AG04450 (cell line): ENCODE measurements at regions not wholly inside any gene's neighbourhood (a gene's known extent, or its start where the extent isn't known, plus 50 kb on each side); places are given as distances from the start of the nearest gene placed in this dataset.

Experiments used
- CTCF ChIA-PET: fragments of 300-600, 350-600 bp; formaldehyde crosslinking; extraction: SDS; loops from one replicate; lab custom pipeline; 2022; ENCODE audit warnings: antibody characterized with exemption, inconsistent platforms; lab: Charles Lee
- POLR2A ChIA-PET: fragments of 350-600 bp; formaldehyde crosslinking; extraction: SDS; loops from one replicate; lab custom pipeline; 2021; ENCODE audit warnings: antibody characterized with exemption, inconsistent platforms; lab: Yijun Ruan, JAX
- DNase-seq: peaks from one replicate; pipeline ENCODE4 v3.0.0-alpha.2; 2011; ENCODE audit warnings: low read depth, low spot score
- H3K27ac ChIP-seq: one replicate; pipeline ENCODE4 v1.5.1; 2012; ENCODE audit warnings: low read depth, low read length, control low read depth
- H3K27me3 ChIP-seq: one replicate; pipeline ENCODE4 v1.6.0; 2012; ENCODE audit warnings: low read length; ENCODE audit not compliant: control insufficient read depth, insufficient read depth
- H3K4me3 ChIP-seq: 2 replicates; pipeline ENCODE4 v1.5.1; 2011; ENCODE audit warnings: mild to moderate bottlenecking, low read depth, low read length, control low read depth
- H3K9me3 ChIP-seq: 2 replicates; pipeline ENCODE4 v1.5.1; 2012; ENCODE audit warnings: low read length; ENCODE audit not compliant: control insufficient read depth, insufficient read depth
- CTCF ChIP-seq: IDR thresholded peaks from 2 replicates; pipeline ENCODE4 v1.5.1; 2011; ENCODE audit warnings: low read depth, low read length, control low read depth, inconsistent platforms

- DNase-seq = no peak
- ChIA-PET CTCF (interaction anchor here (0.9 to 5.9 kb wide), 7 partner anchors 8 to 791 kb away, joined by 4 to 42 read pairs (median 6); no protein-coding TSS in a partner anchor), POLR2A (no interaction called here)
- no peak overlapping the region for H3K27ac ChIP-seq
- peaks cover 4% of the 10 kb centered on the region for H3K27me3 ChIP-seq
- no peak overlapping the region for H3K4me3 ChIP-seq
- no peaks in the 10 kb centered on the region for H3K9me3 ChIP-seq
- TF ChIP-seq CTCF = no peak
Observed at GRCh38 chr2:65639156-65639864, 206.9 kb upstream of the SPRED2 start.

- 0 out of 2 replicates have a peak, but pooled peaks have one; percentile 12 for TF ChIP-seq CTCF
- Histone ChIP-seq H3K9me3 (no peaks in the 10 kb centered on the region), H3K27me3 (peaks cover 4% of the 10 kb centered on the region), H3K4me3 (no peak overlapping the region), H3K27ac (no peak overlapping the region)
- no peak for DNase-seq
- ChIA-PET POLR2A (no interaction called here), CTCF (interaction anchor here (0.6 to 5.9 kb wide), 3 partner anchors 72 to 856 kb away, joined by 3 to 42 read pairs (median 4); no protein-coding TSS in a partner anchor)
Observed at GRCh38 chr2:65638443-65638842, 206.0 kb upstream of the SPRED2 start.

- peaks cover 4% of the 10 kb centered on the region for H3K27me3 ChIP-seq
- ChIA-PET CTCF (no interaction called here), POLR2A (no interaction called here)
- H3K27ac ChIP-seq = no peak overlapping the region
- no peak overlapping the region for H3K4me3 ChIP-seq
- no peak for DNase-seq
- H3K9me3 ChIP-seq = no peaks in the 10 kb centered on the region
- no peak for TF ChIP-seq CTCF
Observed at GRCh38 chr2:65636813-65637483, 204.5 kb upstream of the SPRED2 start.

GRCh38 chr2:65636024-65636423 lies 203.6 kb upstream of the SPRED2 start:
- TF ChIP-seq CTCF = no peak

GRCh38 chr2:65634304-65634703 lies 201.9 kb upstream of the SPRED2 start:
- DNase-seq = no peak
- H3K27ac ChIP-seq = no peak overlapping the region
- POLR2A ChIA-PET = no interaction called here
- H3K4me3 ChIP-seq = no peak overlapping the region
- TF ChIP-seq CTCF = no peak
- H3K9me3 ChIP-seq = no peaks in the 10 kb centered on the region
- CTCF ChIA-PET = no interaction called here
- H3K27me3 ChIP-seq = peaks cover 5% of the 10 kb centered on the region

More at GRCh38 chr2:65636024-65636423, 203.6 kb upstream of the SPRED2 start:
- ChIA-PET POLR2A (no interaction called here), CTCF (no interaction called here)
- Histone ChIP-seq H3K27me3 (peaks cover 4% of the 10 kb centered on the region), H3K9me3 (no peaks in the 10 kb centered on the region), H3K4me3 (no peak overlapping the region), H3K27ac (no peak overlapping the region)
- no peak for DNase-seq
